Activated naive CD4-positive, alpha-beta T cell treated with anti-CD3 and anti-CD28 coated beads, Interleukin-2, amount 50 U/mL, for 72 hours (primary cell): ENCODE measurements at regions not wholly inside any gene's neighbourhood (a gene's known extent, or its start where the extent isn't known, plus 50 kb on each side); places are given as distances from the start of the nearest gene placed in this dataset.

ENCODE experiments used
- ATAC-seq, 2 donors: fragments of 150-1000 bp; cut with Tn5 transposase; 2 replicates each; pipeline ENCODE4 v1.10.0; 2021; ENCODE audit warnings: mild to moderate bottlenecking in 2 of 2, moderate library complexity in 2 of 2
- DNase-seq, 2 donors: peaks; one replicate each; pipeline ENCODE4 v3.0.0; 2021 to 2022; ENCODE audit warnings: low spot score in 2 of 2
- H3K27ac Mint-ChIP-seq, 2 donors: one replicate each; pipeline ENCODE4 v1.8.0; 2022; ENCODE audit warnings: mild to moderate bottlenecking in 2 of 2, mixed read lengths in 2 of 2
- H3K36me3 Mint-ChIP-seq, 2 donors: one replicate each; pipeline ENCODE4 v1.8.0; 2022; ENCODE audit warnings: mixed read lengths in 2 of 2
- H3K9me3 Mint-ChIP-seq, 2 donors: one replicate each; pipeline ENCODE4 v1.8.0; 2022; ENCODE audit warnings: mixed read lengths in 2 of 2

- DNase-seq, result no peak
- ATAC-seq, result no peak
- Mint-ChIP-seq H3K9me3 (peaks cover 0 to 5% of the 10 kb centered on the region in 2 donors), H3K36me3 (no peaks in the 10 kb centered on the region), H3K27ac (no peak overlapping the region)
These were observed 202.8 kb downstream of the VAPA start for GRCh38 chr18:10116574-10116973.

GRCh38 chr18:10119528-10119927, 205.7 kb downstream of the VAPA start:
- no peak for ATAC-seq

DNA sequence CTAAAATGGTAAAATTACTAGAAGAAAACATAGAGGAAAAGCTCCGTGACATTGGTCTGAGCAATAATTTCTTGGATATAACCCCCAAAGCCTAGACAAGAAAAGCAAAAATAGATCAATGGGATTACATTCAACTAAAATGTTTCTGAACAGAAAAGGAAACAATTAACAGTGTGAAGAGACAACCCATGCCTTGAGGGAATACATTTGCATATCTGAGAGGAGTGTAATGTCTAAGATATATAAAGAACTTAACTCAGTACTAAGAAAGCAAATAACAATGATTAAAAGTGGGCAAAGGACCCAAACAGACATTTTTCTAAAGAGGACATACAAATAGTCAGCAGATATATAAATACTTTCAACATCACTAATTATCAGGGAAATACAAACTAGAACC, 206.2 kb downstream of the VAPA start:
- no peak for DNase-seq
- ATAC-seq, result no peak
- H3K27ac Mint-ChIP-seq, result no peak overlapping the region
- peaks cover 0 to 5% of the 10 kb centered on the region in 2 donors for H3K9me3 Mint-ChIP-seq
- H3K36me3 Mint-ChIP-seq, result no peaks in the 10 kb centered on the region

More at GRCh38 chr18:10119528-10119927, 205.7 kb downstream of the VAPA start:
- Mint-ChIP-seq H3K9me3 (peaks cover 0 to 5% of the 10 kb centered on the region in 2 donors), H3K27ac (no peak overlapping the region), H3K36me3 (no peaks in the 10 kb centered on the region)
- DNase-seq, result no peak

DNA sequence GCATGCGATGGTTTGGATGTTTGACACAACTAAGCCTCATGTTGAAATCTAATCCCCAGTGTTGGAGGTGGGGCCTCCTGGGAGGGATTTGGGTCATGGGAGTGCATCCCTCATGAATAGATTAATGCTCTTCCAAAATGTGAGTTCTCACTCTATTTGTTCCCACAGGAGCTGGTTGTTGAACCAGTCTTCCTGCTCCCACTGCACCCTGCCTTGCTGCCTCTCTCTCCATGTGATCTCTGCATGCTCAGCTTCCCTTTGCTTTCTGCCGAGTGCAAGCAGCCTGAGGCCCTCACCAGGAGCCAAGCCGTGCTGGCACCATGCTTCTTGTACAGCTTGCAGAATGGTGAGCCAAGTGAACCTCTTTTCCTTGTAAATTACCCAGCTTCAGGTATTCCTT, 206.8 kb downstream of the VAPA start:
- peaks cover 0 to 5% of the 10 kb centered on the region in 2 donors for H3K9me3 Mint-ChIP-seq
- no peak for ATAC-seq

DNA sequence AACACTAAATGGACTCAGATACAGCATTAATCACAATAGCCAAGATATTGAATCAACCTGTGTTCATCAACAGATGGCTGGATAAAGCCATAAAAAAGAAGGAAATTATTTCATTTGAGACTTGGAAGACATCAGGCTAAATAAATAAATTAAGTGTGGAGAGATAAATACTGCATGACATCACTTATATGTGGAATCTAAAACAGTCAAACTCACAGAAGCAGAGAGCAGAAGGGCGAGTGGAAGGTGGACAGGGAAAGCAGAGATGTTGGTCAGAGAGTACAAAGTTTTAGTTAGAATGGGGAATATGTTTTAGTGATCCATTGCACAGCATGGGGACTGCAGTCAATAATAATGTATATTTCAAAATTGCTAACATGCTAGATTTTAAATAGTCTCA, 207.2 kb downstream of the VAPA start:
- Mint-ChIP-seq H3K27ac (no peak overlapping the region), H3K36me3 (no peaks in the 10 kb centered on the region), H3K9me3 (peaks cover 0 to 5% of the 10 kb centered on the region in 2 donors)
- no peak for ATAC-seq
- no peak for DNase-seq

More for the DNA sequence above, 206.8 kb downstream of the VAPA start:
- Mint-ChIP-seq H3K27ac (no peak overlapping the region), H3K36me3 (no peaks in the 10 kb centered on the region)
- DNase-seq, result no peak

GRCh38 chr18:10121786-10122515, 208.1 kb downstream of the VAPA start:
- ATAC-seq (no peak), DNase-seq (no peak)
- Mint-ChIP-seq H3K36me3 (no peaks in the 10 kb centered on the region), H3K9me3 (peaks cover 0 to 5% of the 10 kb centered on the region in 2 donors), H3K27ac (no peak overlapping the region)

DNA sequence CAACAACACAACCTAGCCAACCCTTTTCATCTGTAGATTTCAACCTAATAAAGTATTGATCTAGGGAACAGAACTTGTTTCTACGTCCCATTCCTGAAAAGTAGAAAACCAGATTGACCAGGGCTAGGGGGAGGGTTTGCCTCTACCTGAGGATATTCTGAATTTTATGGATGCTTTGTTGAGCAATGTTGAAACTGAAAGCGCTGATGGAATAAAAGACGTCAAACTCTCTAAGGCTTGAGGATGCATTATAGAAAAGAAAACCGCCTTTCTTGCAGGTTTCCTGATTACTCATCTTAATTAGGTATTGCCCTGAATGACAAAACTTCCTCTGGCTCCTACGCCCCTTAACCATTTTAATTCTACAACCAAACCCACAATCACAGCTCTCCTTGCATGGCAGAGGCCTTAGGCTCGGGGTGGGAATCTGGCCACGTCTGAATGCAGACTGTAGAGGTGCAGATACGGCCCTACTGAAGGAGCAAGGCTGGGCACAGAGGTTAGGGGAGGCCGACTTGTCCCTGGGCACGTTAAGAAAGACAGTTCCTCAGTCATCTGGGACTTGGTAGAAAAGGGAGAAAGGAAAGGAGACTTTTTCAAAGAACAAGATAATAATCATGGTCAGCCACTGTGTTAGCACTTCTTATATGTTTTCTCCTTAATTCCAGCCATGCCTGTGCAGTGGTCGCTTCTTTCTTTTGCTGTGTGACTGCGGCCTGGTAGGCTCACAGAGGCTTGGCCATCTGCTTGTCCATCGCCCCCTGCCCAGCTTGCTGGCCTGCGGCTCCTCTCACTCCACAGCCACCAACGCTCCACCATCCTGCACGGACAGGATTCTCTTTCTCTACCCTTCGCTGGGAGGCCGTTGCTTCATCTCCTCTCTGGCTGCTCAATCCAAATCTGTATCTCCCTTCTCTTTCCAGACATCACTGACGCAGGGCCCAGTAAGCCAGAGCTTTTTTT, 209.5 kb downstream of the VAPA start:
- DNase-seq (no peak), ATAC-seq (peak; percentile 22 to 49)
- Mint-ChIP-seq H3K27ac (no peak overlapping the region), H3K9me3 (peaks cover 0 to 3% of the 10 kb centered on the region in 2 donors), H3K36me3 (no peaks in the 10 kb centered on the region)

GRCh38 chr18:10124071-10124470, 210.3 kb downstream of the VAPA start:
- Mint-ChIP-seq H3K36me3 (no peaks in the 10 kb centered on the region), H3K9me3 (no peaks in the 10 kb centered on the region), H3K27ac (no peak overlapping the region)
- ATAC-seq (no peak), DNase-seq (no peak)

DNA sequence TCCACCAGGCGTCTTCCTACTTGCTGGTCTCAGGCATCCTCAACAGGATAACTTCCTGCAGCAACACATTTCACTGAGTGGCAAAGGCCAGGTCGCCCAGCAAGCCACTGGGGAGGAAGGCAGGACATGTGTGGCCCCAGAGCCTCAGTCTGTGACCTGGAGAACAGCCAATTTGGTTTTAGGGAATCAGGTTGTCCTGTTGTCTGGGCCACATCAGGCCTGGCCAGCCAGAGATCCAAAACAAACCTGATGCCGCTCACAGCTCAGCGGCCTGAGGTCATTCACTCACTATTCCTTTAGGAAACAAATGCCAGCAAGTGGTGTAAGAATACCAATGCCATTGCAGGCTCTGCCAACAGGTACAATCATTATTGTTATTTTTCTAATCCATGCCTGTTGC, 210.7 kb downstream of the VAPA start:
- Mint-ChIP-seq H3K36me3 (no peaks in the 10 kb centered on the region), H3K9me3 (no peaks in the 10 kb centered on the region), H3K27ac (no peak overlapping the region)
- DNase-seq (no peak), ATAC-seq (no peak)

GRCh38 chr18:10124967-10125366, 211.2 kb downstream of the VAPA start:
- ATAC-seq (no peak), DNase-seq (no peak)
- H3K27ac Mint-ChIP-seq, result peak overlapping the region in 1 of 2 donors; percentile 46
- H3K9me3 Mint-ChIP-seq, result no peaks in the 10 kb centered on the region
- H3K36me3 Mint-ChIP-seq, result no peaks in the 10 kb centered on the region

DNA sequence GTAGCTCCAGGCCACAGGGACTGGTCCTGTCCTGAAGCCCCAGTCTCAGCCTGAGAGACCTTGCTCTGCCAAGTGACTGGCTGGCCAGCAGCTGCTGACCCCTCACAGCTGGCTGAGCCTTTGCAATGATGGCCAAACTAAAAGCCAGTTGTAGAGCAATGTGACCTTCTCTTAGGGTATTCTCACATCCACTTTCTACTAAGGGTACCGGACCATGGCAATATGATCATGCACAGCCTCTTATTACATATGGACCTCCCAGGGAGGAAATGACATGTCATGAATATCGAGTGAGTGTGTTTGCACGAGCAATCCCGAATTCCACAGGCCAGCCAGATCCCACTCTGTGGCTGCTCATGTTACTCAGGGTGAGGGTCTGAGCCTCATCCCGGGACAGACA, 213.9 kb downstream of the VAPA start:
- Mint-ChIP-seq H3K9me3 (no peaks in the 10 kb centered on the region), H3K36me3 (peaks cover 0 to 5% of the 10 kb centered on the region in 2 donors), H3K27ac (no peak overlapping the region)
- DNase-seq (no peak), ATAC-seq (no peak)

DNA sequence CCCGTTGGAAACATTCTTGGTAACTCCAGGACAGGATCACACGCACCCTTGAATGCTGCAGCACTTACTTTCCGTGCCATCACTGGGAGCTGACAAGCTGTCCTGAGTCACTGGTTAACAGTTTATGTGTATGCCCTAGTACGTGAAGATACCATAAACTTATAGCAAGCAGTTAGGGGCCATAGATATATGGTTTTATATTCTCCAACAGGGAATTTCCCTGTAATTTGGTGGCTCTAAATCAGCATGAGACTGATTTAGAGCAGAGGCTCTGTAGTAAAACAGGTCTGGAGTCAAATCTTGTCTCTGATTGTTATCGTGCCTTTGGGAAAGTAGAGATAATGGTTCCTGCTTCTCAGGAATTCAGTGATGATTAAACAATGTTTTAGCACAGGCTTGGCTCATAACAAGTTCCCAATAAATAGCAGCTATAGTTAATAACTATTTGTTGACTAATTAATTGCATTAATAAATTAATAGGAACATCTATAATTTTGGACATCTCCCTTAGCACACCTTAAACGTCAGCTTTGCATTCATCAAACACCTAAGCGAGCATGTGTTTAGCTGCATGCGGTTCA, 215.2 kb downstream of the VAPA start:
- DNase-seq (no peak), ATAC-seq (no peak)
- Mint-ChIP-seq H3K27ac (no peak overlapping the region), H3K36me3 (peaks cover 0 to 5% of the 10 kb centered on the region in 2 donors), H3K9me3 (no peaks in the 10 kb centered on the region)

DNA sequence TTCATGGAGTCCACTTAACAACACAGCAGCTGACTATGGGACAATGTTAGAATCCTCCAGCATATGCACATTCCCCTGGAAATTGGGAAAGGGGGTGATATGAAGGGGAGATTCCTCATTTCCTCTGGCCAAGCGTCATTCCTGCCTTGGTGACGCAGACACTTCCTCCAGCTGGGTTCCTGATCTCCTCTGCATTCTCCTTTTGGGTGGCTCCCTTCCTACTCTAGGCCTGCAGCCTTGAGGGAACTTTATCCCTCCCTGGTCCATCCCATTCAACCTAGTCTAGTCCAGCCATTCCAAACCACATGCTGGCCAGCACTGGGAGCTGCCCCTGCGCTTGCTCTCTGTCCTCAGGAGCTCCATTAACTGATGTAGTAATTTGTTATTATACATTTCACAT, 216.8 kb downstream of the VAPA start:
- Mint-ChIP-seq H3K9me3 (no peaks in the 10 kb centered on the region), H3K36me3 (peaks cover 0 to 5% of the 10 kb centered on the region in 2 donors), H3K27ac (no peak overlapping the region)
- DNase-seq, result no peak
- no peak for ATAC-seq

GRCh38 chr18:10131081-10131459, 217.3 kb downstream of the VAPA start:
- ATAC-seq, result no peak
- Mint-ChIP-seq H3K36me3 (peaks cover 0 to 5% of the 10 kb centered on the region in 2 donors), H3K9me3 (no peaks in the 10 kb centered on the region), H3K27ac (no peak overlapping the region)
- DNase-seq, result no peak

GRCh38 chr18:10131460-10132395, 217.9 kb downstream of the VAPA start:
- H3K9me3 Mint-ChIP-seq, result no peaks in the 10 kb centered on the region
- DNase-seq, result no peak
- no peak overlapping the region for H3K27ac Mint-ChIP-seq
- no peak for ATAC-seq
- peaks cover 0 to 5% of the 10 kb centered on the region in 2 donors for H3K36me3 Mint-ChIP-seq

DNA sequence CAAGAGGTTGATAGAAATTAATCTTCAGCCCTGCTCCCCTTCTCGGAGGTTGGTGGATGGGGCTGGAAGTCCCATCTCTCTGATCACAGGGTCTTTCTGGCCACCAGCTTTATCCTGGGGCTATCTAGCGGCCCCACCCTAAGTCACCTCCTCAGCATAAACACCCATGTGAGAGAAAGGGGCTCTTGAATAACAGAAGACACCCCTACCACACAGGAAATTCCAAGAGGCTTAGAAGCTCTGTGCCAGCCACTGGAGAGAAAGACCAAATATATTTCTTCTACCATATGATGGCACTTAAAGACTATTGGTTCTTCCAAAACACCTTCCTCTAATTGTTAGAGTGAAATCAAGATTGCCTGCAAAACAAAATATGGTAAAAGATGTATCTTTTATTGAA, 219.7 kb downstream of the VAPA start:
- ATAC-seq (no peak), DNase-seq (no peak)
- Mint-ChIP-seq H3K36me3 (peaks cover 0 to 5% of the 10 kb centered on the region in 2 donors), H3K27ac (no peak overlapping the region), H3K9me3 (peaks cover 3 to 4% of the 10 kb centered on the region in 2 donors)
